Body of pancreas (tissue), 4 donors: ENCODE measurements at regions not wholly inside any gene's neighbourhood (a gene's known extent, or its start where the extent isn't known, plus 50 kb on each side); places are given as distances from the start of the nearest gene placed in this dataset.

ENCODE experiments used
- ATAC-seq: fragments of 150-250 bp; one replicate; pipeline ENCODE4 v1.9.1; 2016
- DNase-seq, 4 donors: peaks; one replicate each; pipeline ENCODE4 v3.0.0-alpha.2; 2019
- H3K27ac ChIP-seq, 4 donors: fragments of 200-600 bp; sonication (generic); 1 replicate in 3 of 4; 2 replicates in 1 of 4; pipeline versions ENCODE4 v1.5.1 to v1.6.1; 2016 to 2019; ENCODE audit warnings: mild to moderate bottlenecking in 1 of 4, mixed read lengths in 1 of 4, moderate library complexity in 1 of 4
- H3K27me3 ChIP-seq, 2 donors: fragments of 200-600 bp; sonication (generic); one replicate each; pipeline ENCODE4 v1.6.0; 2016; ENCODE audit warnings: mild to moderate bottlenecking in 1 of 2
- H3K36me3 ChIP-seq, 2 donors: fragments of 200-600 bp; sonication (generic); replicated peaks in 1 of 2; 2 replicates each; pipeline ENCODE4 v1.5.1; 2016; ENCODE audit warnings: low read depth in 2 of 2; ENCODE audit not compliant: insufficient read depth in 1 of 2
- H3K4me1 ChIP-seq: fragments of 200-600 bp; sonication (generic); one replicate; pipeline ENCODE4 v1.6.0; 2016
- H3K4me3 ChIP-seq, 2 donors: fragments of 200-600 bp; sonication (generic); 1 replicate in 1 of 2; 2 replicates in 1 of 2; pipeline ENCODE4 v1.5.1; 2016 to 2019
- H3K9me3 ChIP-seq, 3 donors: fragments of 200-600 bp; sonication (generic); 1 replicate in 2 of 3; 2 replicates in 1 of 3; pipeline ENCODE4 v1.5.1; 2016
- CTCF ChIP-seq, 7 experiments: fragments of 450-650 bp in 4 of 7; fragments of 200-600 bp in 3 of 7; sonication (generic) in 3 of 7; IDR thresholded peaks; one replicate each; pipeline ENCODE4 v1.5.1; 2016 to 2019; ENCODE audit warnings: antibody characterized with exemption in 7 of 7
- POLR2A ChIP-seq, 3 donors: fragments of 450-650 bp; IDR thresholded peaks; one replicate each; pipeline ENCODE4 v1.6.1; 2016; ENCODE audit warnings: antibody characterized with exemption in 3 of 3, mild to moderate bottlenecking in 2 of 3
- WGBS, 2 donors: methylation state at CpG; one replicate each; pipeline ENCODE4 v1.1.5; 2017; 5-methylcytosine and 5-hydroxymethylcytosine counted together
- intact Hi-C: fragments of 100-400 bp; cut with DNase I; formaldehyde crosslinking; loops from one replicate; pipeline ENCODE4 v1.15.1; 2023

- ATAC-seq = no peak
- no peak for DNase-seq
- H3K27me3 ChIP-seq = no peaks in the 10 kb centered on the region
- WGBS, 2 donors = 87 to 98% methylated on average over 3 of the region's 3 CpGs
- no peaks in the 10 kb centered on the region for H3K9me3 ChIP-seq
- no peaks in the 10 kb centered on the region for H3K36me3 ChIP-seq
- H3K27ac ChIP-seq = no peak overlapping the region
- no peaks in the 10 kb centered on the region for H3K4me1 ChIP-seq
- TF ChIP-seq CTCF (IDR thresholded peaks at IDR 0.05) = no peak
- TF ChIP-seq POLR2A (IDR thresholded peaks at IDR 0.05) = no peak
- no peak overlapping the region for H3K4me3 ChIP-seq
- intact Hi-C loops = no loop called here
Observed at GRCh38 chrX:94752434-94753169, 1078.6 kb downstream of the FAM133A start.

GRCh38 chrX:94758130-94758529 lies 1084.1 kb downstream of the FAM133A start:
- DNase-seq = no peak
- intact Hi-C loops = no loop called here
- Histone ChIP-seq H3K27ac (no peak overlapping the region), H3K4me1 (no peaks in the 10 kb centered on the region), H3K4me3 (no peak overlapping the region), H3K36me3 (no peaks in the 10 kb centered on the region), H3K27me3 (no peaks in the 10 kb centered on the region), H3K9me3 (no peaks in the 10 kb centered on the region)
- ATAC-seq = no peak
- 0 to 8% methylated on average over 1 of the region's 1 CpG for WGBS, 2 donors
- no peak for TF ChIP-seq CTCF (IDR thresholded peaks at IDR 0.05)
- TF ChIP-seq POLR2A (IDR thresholded peaks at IDR 0.05) = no peak

GRCh38 chrX:94775640-94776039 lies 1101.6 kb downstream of the FAM133A start:
- no peak for DNase-seq
- no peaks in the 10 kb centered on the region for H3K27me3 ChIP-seq
- intact Hi-C loops = no loop called here
- no peaks in the 10 kb centered on the region for H3K9me3 ChIP-seq
- H3K4me1 ChIP-seq = no peaks in the 10 kb centered on the region
- H3K27ac ChIP-seq = no peak overlapping the region
- no peak for ATAC-seq
- H3K36me3 ChIP-seq = no peaks in the 10 kb centered on the region
- 72 to 86% methylated on average over 2 of the region's 2 CpGs for WGBS, 2 donors
- no peak for TF ChIP-seq CTCF (IDR thresholded peaks at IDR 0.05)
- no peak for TF ChIP-seq POLR2A (IDR thresholded peaks at IDR 0.05)
- H3K4me3 ChIP-seq = no peak overlapping the region

- no peak for TF ChIP-seq POLR2A (IDR thresholded peaks at IDR 0.05)
- no peak for TF ChIP-seq CTCF (IDR thresholded peaks at IDR 0.05)
- no peak overlapping the region for H3K27ac ChIP-seq
- no peaks in the 10 kb centered on the region for H3K9me3 ChIP-seq
- no peaks in the 10 kb centered on the region for H3K36me3 ChIP-seq
- intact Hi-C loops = no loop called here
- H3K4me3 ChIP-seq = no peak overlapping the region
- no peak for DNase-seq
- H3K27me3 ChIP-seq = no peaks in the 10 kb centered on the region
- H3K4me1 ChIP-seq = no peaks in the 10 kb centered on the region
- no peak for ATAC-seq
- 79 to 91% methylated on average over 1 of the region's 1 CpG for WGBS, 2 donors
Observed at GRCh38 chrX:94813541-94813940, 1139.5 kb downstream of the FAM133A start.

GRCh38 chrX:94814216-94814615 lies 1140.2 kb downstream of the FAM133A start:
- 60 to 88% methylated on average over 1 of the region's 1 CpG for WGBS, 2 donors
- intact Hi-C loops = no loop called here
- Histone ChIP-seq H3K27me3 (no peaks in the 10 kb centered on the region), H3K4me3 (no peak overlapping the region), H3K9me3 (no peaks in the 10 kb centered on the region), H3K27ac (no peak overlapping the region), H3K4me1 (no peaks in the 10 kb centered on the region), H3K36me3 (no peaks in the 10 kb centered on the region)
- DNase-seq (no peak), ATAC-seq (no peak)
- TF ChIP-seq POLR2A (IDR thresholded peaks at IDR 0.05) (no peak), CTCF (IDR thresholded peaks at IDR 0.05) (no peak)
